ENCODE measurements at regions not wholly inside any gene's neighbourhood (a gene's known extent, or its start where the extent isn't known, plus 50 kb on each side); places are given as distances from the start of the nearest gene placed in this dataset.
"Not testable (repeated sequence)": the region's sequence is repeated elsewhere in the genome, so short reads cannot be mapped to it uniquely, and the experiment has no call there.

GRCh38 chr3:80351201-80351600, 583.4 kb upstream of the ROBO1 start:
- no peak for DNase-seq (ENCODE audit: low spot score)
- no peak for TF ChIP-seq CTCF (IDR thresholded peaks at IDR 0.05; ENCODE audit: extremely low read depth, insufficient read depth, missing control alignments)
- in situ Hi-C loops (cut with MboI; ENCODE audit: low pct_unique_long_range_greater_than_20kb, low sequenced_read_pairs, unreplicated experiment) = no loop called here

- DNase-seq (ENCODE audit: low spot score) = no peak
- in situ Hi-C loops (cut with MboI; ENCODE audit: low pct_unique_long_range_greater_than_20kb, low sequenced_read_pairs, unreplicated experiment) = no loop called here
- no peak for TF ChIP-seq CTCF (IDR thresholded peaks at IDR 0.05; ENCODE audit: extremely low read depth, insufficient read depth, missing control alignments)
Measured at GRCh38 chr3:80350771-80351170, 583.0 kb upstream of the ROBO1 start.

GRCh38 chr3:80338366-80338765, 570.6 kb upstream of the ROBO1 start:
- no peak for TF ChIP-seq CTCF (IDR thresholded peaks at IDR 0.05; ENCODE audit: extremely low read depth, insufficient read depth, missing control alignments)
- in situ Hi-C loops (cut with MboI; ENCODE audit: low pct_unique_long_range_greater_than_20kb, low sequenced_read_pairs, unreplicated experiment) = no loop called here
- no peak for DNase-seq (ENCODE audit: low spot score)

GRCh38 chr3:80334534-80334933, 566.7 kb upstream of the ROBO1 start:
- in situ Hi-C loops (cut with MboI; ENCODE audit: low pct_unique_long_range_greater_than_20kb, low sequenced_read_pairs, unreplicated experiment) = no loop called here
- no peak for TF ChIP-seq CTCF (IDR thresholded peaks at IDR 0.05; ENCODE audit: extremely low read depth, insufficient read depth, missing control alignments)
- DNase-seq (ENCODE audit: low spot score) = no peak

GRCh38 chr3:80331494-80332170, 563.8 kb upstream of the ROBO1 start:
- no peak for DNase-seq (ENCODE audit: low spot score)
- TF ChIP-seq CTCF (IDR thresholded peaks at IDR 0.05; ENCODE audit: extremely low read depth, insufficient read depth, missing control alignments) = no peak
- in situ Hi-C loops (cut with MboI; ENCODE audit: low pct_unique_long_range_greater_than_20kb, low sequenced_read_pairs, unreplicated experiment) = no loop called here

- DNase-seq (ENCODE audit: low spot score); in situ Hi-C loops (cut with MboI; ENCODE audit: low pct_unique_long_range_greater_than_20kb, low sequenced_read_pairs, unreplicated experiment): not testable (repeated sequence)
Measured at GRCh38 chr3:80314541-80314940, 546.7 kb upstream of the ROBO1 start.

- in situ Hi-C loops (cut with MboI; ENCODE audit: low pct_unique_long_range_greater_than_20kb, low sequenced_read_pairs, unreplicated experiment) = no loop called here
- TF ChIP-seq CTCF (IDR thresholded peaks at IDR 0.05; ENCODE audit: extremely low read depth, insufficient read depth, missing control alignments) = no peak
- DNase-seq (ENCODE audit: low spot score) = no peak
Measured at GRCh38 chr3:80308637-80309036, 540.8 kb upstream of the ROBO1 start.
